ENCODE measurements at regions not wholly inside any gene's neighbourhood (a gene's known extent, or its start where the extent isn't known, plus 50 kb on each side); places are given as distances from the start of the nearest gene placed in this dataset.

DNA sequence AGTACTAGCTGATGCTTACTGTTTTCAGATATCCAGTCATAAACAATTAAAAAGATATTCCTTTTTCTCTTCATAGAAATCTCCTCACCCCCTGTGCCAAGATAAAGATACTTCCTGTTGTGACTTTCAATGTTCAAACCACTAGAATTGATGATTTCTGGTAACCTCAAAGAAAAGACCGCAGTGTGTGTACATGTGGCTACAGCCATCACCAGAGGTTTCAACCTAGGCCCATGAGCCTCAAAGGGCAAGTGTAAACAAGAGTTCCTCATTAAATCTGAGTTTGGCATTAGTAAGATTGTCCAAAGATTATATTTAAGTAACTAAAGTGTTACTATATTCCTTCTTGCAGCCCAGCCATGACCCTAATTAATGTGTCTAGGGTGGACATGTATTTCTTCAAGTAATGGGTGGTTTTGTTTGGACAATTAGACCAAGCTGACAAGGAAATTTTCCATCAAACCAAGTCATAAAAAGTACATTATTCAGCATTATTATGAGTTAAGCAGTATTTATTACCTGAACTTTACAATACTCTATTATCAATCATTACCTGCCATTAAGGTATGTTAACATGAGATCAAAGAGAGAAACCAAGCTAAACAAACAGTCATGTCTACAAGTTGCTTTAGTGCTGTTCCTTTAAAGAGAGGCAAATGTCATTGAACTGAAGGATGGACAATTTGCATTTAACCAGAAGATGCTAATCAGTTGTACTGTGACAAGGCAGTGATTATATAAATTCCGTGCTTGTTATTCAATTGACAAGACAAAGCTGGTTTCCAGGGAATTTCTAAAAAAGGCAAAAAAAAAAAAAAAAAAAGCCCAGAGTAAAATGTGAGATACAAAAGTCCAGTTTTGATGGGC is 382.7 kb downstream of the LNPK start:
- H3K27me3 ChIP-seq (ENCODE audit: control insufficient read depth, insufficient read depth, low read length, poor library complexity, severe bottlenecking), result no peaks in the 10 kb centered on the region
- DNase-seq, result no peak
- WGBS, 2 experiments (ENCODE audit: insufficient coverage in 1 of 2, insufficient read length in 1 of 2), result 89 to 100% methylated on average over 2 of the region's 2 CpGs
- TF ChIP-seq, protein P1, sequence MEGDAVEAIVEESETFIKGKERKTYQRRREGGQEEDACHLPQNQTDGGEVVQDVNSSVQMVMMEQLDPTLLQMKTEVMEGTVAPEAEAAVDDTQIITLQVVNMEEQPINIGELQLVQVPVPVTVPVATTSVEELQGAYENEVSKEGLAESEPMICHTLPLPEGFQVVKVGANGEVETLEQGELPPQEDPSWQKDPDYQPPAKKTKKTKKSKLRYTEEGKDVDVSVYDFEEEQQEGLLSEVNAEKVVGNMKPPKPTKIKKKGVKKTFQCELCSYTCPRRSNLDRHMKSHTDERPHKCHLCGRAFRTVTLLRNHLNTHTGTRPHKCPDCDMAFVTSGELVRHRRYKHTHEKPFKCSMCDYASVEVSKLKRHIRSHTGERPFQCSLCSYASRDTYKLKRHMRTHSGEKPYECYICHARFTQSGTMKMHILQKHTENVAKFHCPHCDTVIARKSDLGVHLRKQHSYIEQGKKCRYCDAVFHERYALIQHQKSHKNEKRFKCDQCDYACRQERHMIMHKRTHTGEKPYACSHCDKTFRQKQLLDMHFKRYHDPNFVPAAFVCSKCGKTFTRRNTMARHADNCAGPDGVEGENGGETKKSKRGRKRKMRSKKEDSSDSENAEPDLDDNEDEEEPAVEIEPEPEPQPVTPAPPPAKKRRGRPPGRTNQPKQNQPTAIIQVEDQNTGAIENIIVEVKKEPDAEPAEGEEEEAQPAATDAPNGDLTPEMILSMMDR (conservative IDR thresholded peaks at IDR 0.05), result no peak
- H3K4me1 Mint-ChIP-seq, result peaks cover 8% of the 10 kb centered on the region
- no peaks in the 10 kb centered on the region for H3K4me1 ChIP-seq (ENCODE audit: control insufficient read depth, insufficient read depth, low read length)
- H3K9me3 Mint-ChIP-seq, result peaks cover 2% of the 10 kb centered on the region
- no peak overlapping the region for H3K27ac ChIP-seq (ENCODE audit: low read depth, low read length)
- H3K36me3 ChIP-seq (ENCODE audit: control insufficient read depth, insufficient read depth, low read length), result no peaks in the 10 kb centered on the region
- no peak overlapping the region for H3K27ac Mint-ChIP-seq
- H3K36me3 Mint-ChIP-seq (ENCODE audit: low read depth), result no peaks in the 10 kb centered on the region
- no peak overlapping the region for H3K4me3 Mint-ChIP-seq
- H3K27me3 Mint-ChIP-seq (ENCODE audit: insufficient read depth), result no peaks in the 10 kb centered on the region
- no peaks in the 10 kb centered on the region for H3K9me3 ChIP-seq (ENCODE audit: control insufficient read depth, low read length)
- H3K9ac ChIP-seq (ENCODE audit: extremely low read depth, low read length, poor library complexity, severe bottlenecking), result no peak overlapping the region
- H3K4me3 ChIP-seq (ENCODE audit: low read length), result no peak overlapping the region

DNA sequence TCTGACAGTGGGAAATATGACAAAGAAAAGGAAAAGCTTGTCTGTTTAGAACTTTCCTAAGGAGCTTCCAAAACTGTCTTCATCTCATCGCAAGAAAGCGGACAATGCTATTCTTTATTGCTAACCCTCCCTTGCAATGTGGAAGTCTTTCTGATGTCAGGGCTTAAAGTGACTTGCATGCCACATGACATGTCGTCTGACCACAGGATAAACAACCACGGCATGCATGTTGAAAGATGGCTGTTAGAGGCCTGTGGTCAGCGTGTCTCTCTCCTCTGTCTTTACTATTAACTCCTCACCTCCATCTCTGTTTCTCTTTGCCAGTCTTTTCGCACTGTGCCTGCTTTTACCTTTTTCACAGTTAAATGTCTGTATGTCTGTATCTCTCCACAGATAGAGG is 389.8 kb downstream of the LNPK start:
- Mint-ChIP-seq H3K4me3 (no peak overlapping the region), H3K36me3 (ENCODE audit: low read depth) (peaks cover 2% of the 10 kb centered on the region), H3K27ac (no peak overlapping the region), H3K9me3 (no peaks in the 10 kb centered on the region), H3K27me3 (ENCODE audit: insufficient read depth) (no peaks in the 10 kb centered on the region), H3K4me1 (peaks cover 4% of the 10 kb centered on the region)
- no peak overlapping the region for H3K27ac ChIP-seq (ENCODE audit: low read depth, low read length)
- H3K9ac ChIP-seq (ENCODE audit: extremely low read depth, low read length, poor library complexity, severe bottlenecking), result no peak overlapping the region
- no peaks in the 10 kb centered on the region for H3K9me3 ChIP-seq (ENCODE audit: control insufficient read depth, low read length)
- H3K4me1 ChIP-seq (ENCODE audit: control insufficient read depth, insufficient read depth, low read length), result no peaks in the 10 kb centered on the region
- DNase-seq, result no peak
- 91 to 93% methylated on average over 4 to 6 of the region's 6 CpGs for WGBS, 2 experiments (ENCODE audit: insufficient coverage in 1 of 2, insufficient read length in 1 of 2)
- H3K27me3 ChIP-seq (ENCODE audit: control insufficient read depth, insufficient read depth, low read length, poor library complexity, severe bottlenecking), result no peaks in the 10 kb centered on the region
- TF ChIP-seq, protein P1 (conservative IDR thresholded peaks at IDR 0.05), result no peak
- H3K36me3 ChIP-seq (ENCODE audit: control insufficient read depth, insufficient read depth, low read length), result no peaks in the 10 kb centered on the region
- no peak overlapping the region for H3K4me3 ChIP-seq (ENCODE audit: low read length)

DNA sequence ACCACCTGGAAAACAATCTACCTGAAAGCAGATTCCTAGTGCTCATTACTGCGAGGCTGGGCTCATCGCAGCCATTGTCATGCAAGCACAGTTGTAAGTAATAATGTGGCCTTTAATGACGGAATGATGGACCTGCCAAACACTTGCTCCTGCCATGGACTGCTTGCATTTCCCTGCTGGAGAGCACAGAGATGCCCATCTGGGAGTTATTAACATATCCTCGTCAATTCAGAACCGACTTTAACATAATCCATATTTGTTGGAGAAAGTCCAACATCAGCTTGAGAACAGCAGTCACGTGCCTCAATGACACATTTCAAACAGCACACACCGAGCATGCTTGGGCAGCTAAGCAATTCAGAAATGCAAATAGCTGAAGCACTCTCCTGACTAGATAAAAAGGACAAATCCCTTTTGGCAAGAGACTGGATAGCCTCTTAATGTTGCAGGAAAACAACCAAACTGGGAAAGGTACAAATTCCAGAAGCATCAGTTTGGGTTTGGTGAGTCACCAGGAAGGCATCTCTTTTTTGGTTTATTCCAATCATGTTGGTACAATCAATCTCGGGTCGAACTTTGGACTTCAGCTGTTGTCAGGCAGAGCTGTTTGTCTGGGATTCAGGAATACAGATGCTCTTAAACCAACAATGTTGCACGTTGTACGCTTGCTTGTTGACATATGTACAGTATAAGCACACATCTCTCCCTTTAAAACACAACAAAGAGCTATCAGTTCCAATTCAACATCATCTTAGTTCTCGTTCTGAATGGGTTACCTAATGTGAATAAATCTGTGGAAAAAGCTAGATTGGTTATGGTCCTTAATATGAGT is 395.8 kb downstream of the LNPK start:
- no peak overlapping the region for H3K27ac ChIP-seq (ENCODE audit: low read depth, low read length)
- Mint-ChIP-seq H3K4me3 (no peak overlapping the region), H3K9me3 (peaks cover 10% of the 10 kb centered on the region), H3K36me3 (ENCODE audit: low read depth) (peaks cover 10% of the 10 kb centered on the region), H3K27me3 (ENCODE audit: insufficient read depth) (no peaks in the 10 kb centered on the region), H3K27ac (no peak overlapping the region), H3K4me1 (peaks cover 31% of the 10 kb centered on the region)
- no peaks in the 10 kb centered on the region for H3K4me1 ChIP-seq (ENCODE audit: control insufficient read depth, insufficient read depth, low read length)
- H3K4me3 ChIP-seq (ENCODE audit: low read length), result no peak overlapping the region
- peak; percentile 36 for DNase-seq
- H3K9ac ChIP-seq (ENCODE audit: extremely low read depth, low read length, poor library complexity, severe bottlenecking), result no peak overlapping the region
- no peaks in the 10 kb centered on the region for H3K9me3 ChIP-seq (ENCODE audit: control insufficient read depth, low read length)
- TF ChIP-seq, protein P1 (conservative IDR thresholded peaks at IDR 0.05), result no peak
- no peaks in the 10 kb centered on the region for H3K27me3 ChIP-seq (ENCODE audit: control insufficient read depth, insufficient read depth, low read length, poor library complexity, severe bottlenecking)
- 66 to 78% methylated on average over 6 to 12 of the region's 12 CpGs for WGBS, 2 experiments (ENCODE audit: insufficient coverage in 1 of 2, insufficient read length in 1 of 2)
- no peaks in the 10 kb centered on the region for H3K36me3 ChIP-seq (ENCODE audit: control insufficient read depth, insufficient read depth, low read length)

Measured in endodermal cell (in vitro differentiated cells).